ENCODE measurements at regions not wholly inside any gene's neighbourhood (a gene's known extent, or its start where the extent isn't known, plus 50 kb on each side); places are given as distances from the start of the nearest gene placed in this dataset.

- TF ChIP-seq CTCF (conservative IDR thresholded peaks at IDR 0.05 in 1 of 2, IDR thresholded peaks at IDR 0.05 in 1 of 2; ENCODE audit: extremely low read depth in 1 of 2, insufficient read depth in 1 of 2, low read depth in 1 of 2, low read length in 2 of 2) (no peak), EZH2 (IDR thresholded peaks at IDR 0.05; ENCODE audit: borderline replicate concordance, low read length) (no peak)
These were observed 823.6 kb downstream of the MAFB start for GRCh38 chr20:39865446-39865845.
